ENCODE measurements at regions not wholly inside any gene's neighbourhood (a gene's known extent, or its start where the extent isn't known, plus 50 kb on each side); places are given as distances from the start of the nearest gene placed in this dataset.
"Not testable (repeated sequence)": the region's sequence is repeated elsewhere in the genome, so short reads cannot be mapped to it uniquely, and the experiment has no call there.

DNA sequence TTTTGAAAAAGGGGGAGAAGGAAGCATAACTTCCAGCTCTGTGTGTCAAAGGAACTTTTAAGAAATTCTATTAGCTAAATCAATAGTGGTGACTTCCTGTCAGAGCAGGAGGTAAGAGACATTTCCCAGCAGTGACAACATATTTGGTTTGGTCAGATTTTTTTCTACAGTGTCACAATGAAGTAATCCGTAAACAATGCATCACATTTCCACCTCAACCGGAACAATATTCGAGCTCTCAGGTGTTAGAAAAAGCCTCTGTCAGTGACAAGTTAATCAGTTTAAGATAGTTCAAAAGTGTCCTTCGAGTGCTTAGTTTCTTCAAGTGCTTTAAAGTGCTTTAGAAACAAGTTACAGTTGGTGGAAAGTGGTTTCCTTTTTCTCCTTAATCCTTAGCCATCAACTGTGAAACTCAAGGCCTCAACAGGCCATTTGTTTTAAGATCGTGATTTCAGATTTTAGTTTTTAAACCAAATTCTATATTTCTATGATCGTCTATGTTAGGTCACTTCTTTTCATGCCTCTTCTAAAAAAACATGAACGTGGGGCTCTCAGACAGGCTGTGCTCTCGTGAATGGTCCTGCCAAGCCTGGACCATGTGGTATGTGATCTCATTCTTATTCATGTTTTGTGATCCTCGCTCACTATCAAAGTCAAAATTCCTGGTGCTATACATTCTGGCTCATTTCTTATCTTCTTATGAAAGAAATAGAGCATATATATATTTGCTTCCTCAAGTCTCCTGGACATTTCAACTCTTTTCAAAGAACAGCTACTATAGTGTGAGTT, 181.9 kb upstream of the HMHB1 start:
- no peak for TF ChIP-seq CTCF (IDR thresholded peaks at IDR 0.05)
- H3K4me3 Mint-ChIP-seq: peak overlapping the region; percentile 72
- H3K4me1 Mint-ChIP-seq (ENCODE audit: low read depth): peaks cover 33% of the 10 kb centered on the region
- H3K27me3 Mint-ChIP-seq (ENCODE audit: insufficient read depth): peaks cover 3% of the 10 kb centered on the region
- no peaks in the 10 kb centered on the region for H3K36me3 Mint-ChIP-seq (ENCODE audit: low read depth)
- H3K9me3 Mint-ChIP-seq: no peaks in the 10 kb centered on the region
- DNase-seq: peak; percentile 53
- peak overlapping the region; percentile 88 for H3K27ac Mint-ChIP-seq

DNA sequence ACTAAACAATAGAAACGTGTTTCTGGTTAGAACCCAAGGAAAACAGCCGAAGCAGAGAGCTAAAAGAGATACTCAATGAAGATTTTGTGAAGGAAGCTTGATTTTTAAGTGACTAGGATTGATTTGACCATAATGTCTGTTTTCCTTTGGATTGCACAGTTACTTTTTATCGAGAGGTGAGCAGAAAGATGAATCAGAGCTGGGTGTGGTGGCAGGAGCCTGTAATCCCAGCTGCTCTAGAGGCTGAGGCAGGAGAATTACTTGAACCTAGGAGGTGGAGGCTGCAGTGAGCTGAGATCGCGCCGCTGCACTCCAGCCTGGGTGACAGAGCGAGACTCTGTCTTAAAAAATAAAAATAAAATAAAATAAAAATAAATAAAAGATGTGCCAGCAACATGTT, 186.9 kb upstream of the HMHB1 start:
- not testable (repeated sequence) for H3K4me3 Mint-ChIP-seq; DNase-seq; H3K9me3 Mint-ChIP-seq; H3K27me3 Mint-ChIP-seq (ENCODE audit: insufficient read depth); H3K27ac Mint-ChIP-seq; H3K36me3 Mint-ChIP-seq (ENCODE audit: low read depth)
- peaks cover 23% of the 10 kb centered on the region for H3K4me1 Mint-ChIP-seq (ENCODE audit: low read depth)

GRCh38 chr5:143624465-143624864, 187.5 kb upstream of the HMHB1 start:
- Mint-ChIP-seq H3K4me3 (no peak overlapping the region), H3K36me3 (ENCODE audit: low read depth) (no peaks in the 10 kb centered on the region), H3K27ac (no peak overlapping the region), H3K9me3 (no peaks in the 10 kb centered on the region), H3K27me3 (ENCODE audit: insufficient read depth) (peaks cover 2% of the 10 kb centered on the region), H3K4me1 (ENCODE audit: low read depth) (peaks cover 17% of the 10 kb centered on the region)
- TF ChIP-seq CTCF (IDR thresholded peaks at IDR 0.05): no peak
- DNase-seq: no peak

DNA sequence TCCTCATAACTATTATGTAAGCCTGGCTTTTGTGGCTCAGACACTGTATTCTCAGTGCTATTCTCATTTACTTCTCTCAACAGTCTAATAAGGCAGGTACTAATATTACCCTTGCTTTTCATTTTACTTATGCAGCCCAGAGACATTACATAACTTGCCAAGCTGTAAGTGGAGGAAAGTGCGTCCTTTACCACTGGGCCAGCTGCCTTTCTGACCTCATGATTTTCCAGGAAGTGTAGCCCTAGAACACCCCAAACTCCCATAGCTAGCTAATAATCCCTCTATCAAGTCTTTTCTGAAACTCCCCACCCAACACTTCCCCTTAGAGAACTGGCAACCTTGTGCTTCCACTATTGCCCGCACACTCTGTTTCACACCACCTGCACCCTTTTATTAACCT, 192.9 kb upstream of the HMHB1 start:
- Mint-ChIP-seq H3K4me3 (no peak overlapping the region), H3K27me3 (ENCODE audit: insufficient read depth) (peaks cover 4% of the 10 kb centered on the region; the same call in 1 of the 2 replicates), H3K4me1 (ENCODE audit: low read depth) (peaks cover 4% of the 10 kb centered on the region), H3K27ac (no peak overlapping the region), H3K9me3 (no peaks in the 10 kb centered on the region), H3K36me3 (ENCODE audit: low read depth) (0 out of 2 replicates have a peak, but pooled peaks cover 3% of the 10 kb centered on the region)
- no peak for TF ChIP-seq CTCF (IDR thresholded peaks at IDR 0.05)
- no peak for DNase-seq

GRCh38 chr5:143618141-143618540, 193.8 kb upstream of the HMHB1 start:
- no peak for DNase-seq
- Mint-ChIP-seq H3K4me3 (no peak overlapping the region), H3K27me3 (ENCODE audit: insufficient read depth) (peaks cover 4% of the 10 kb centered on the region; the same call in 1 of the 2 replicates), H3K27ac (no peak overlapping the region), H3K4me1 (ENCODE audit: low read depth) (peaks cover 13% of the 10 kb centered on the region), H3K9me3 (no peaks in the 10 kb centered on the region), H3K36me3 (ENCODE audit: low read depth) (0 out of 2 replicates have a peak, but pooled peaks cover 3% of the 10 kb centered on the region)
- TF ChIP-seq CTCF (IDR thresholded peaks at IDR 0.05): no peak

DNA sequence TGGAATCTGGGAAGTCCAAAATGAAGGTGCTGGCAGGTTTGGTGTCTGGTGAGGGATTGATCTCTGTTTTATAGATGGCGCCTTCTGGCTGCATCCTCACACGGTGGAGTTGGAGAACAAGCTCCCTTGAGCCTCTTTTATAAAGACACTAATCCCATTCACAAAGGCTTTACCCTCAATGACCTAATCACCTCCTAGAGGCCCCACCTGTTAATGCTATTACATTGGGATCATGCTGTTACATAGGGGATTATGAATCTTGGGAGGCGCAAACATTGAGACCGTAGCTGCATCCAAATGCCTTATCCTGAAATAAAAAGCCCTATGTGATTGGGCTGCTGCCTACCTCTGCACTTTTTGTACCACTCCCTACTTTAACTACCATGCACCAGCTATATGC, 197.1 kb upstream of the HMHB1 start:
- Mint-ChIP-seq H3K36me3 (ENCODE audit: low read depth) (0 out of 2 replicates have a peak, but pooled peaks cover 3% of the 10 kb centered on the region), H3K9me3 (no peaks in the 10 kb centered on the region), H3K27me3 (ENCODE audit: insufficient read depth) (peaks cover 4% of the 10 kb centered on the region; the same call in 1 of the 2 replicates), H3K4me1 (ENCODE audit: low read depth) (peaks cover 32% of the 10 kb centered on the region), H3K27ac (no peak overlapping the region), H3K4me3 (no peak overlapping the region)
- DNase-seq: no peak
- no peak for TF ChIP-seq CTCF (IDR thresholded peaks at IDR 0.05)
